ENCODE measurements at regions not wholly inside any gene's neighbourhood (a gene's known extent, or its start where the extent isn't known, plus 50 kb on each side); places are given as distances from the start of the nearest gene placed in this dataset.

GRCh38 chr4:52260514-52261210, 209.6 kb downstream of the SPATA18 start:
- no peak overlapping the region for H2AFZ ChIP-seq (ENCODE audit: low read depth, low read length, poor library complexity, severe bottlenecking)
- intact Hi-C loops (cut with micrococcal nuclease): no loop called here
- ATAC-seq: no peak
- no peaks in the 10 kb centered on the region for H3K4me1 ChIP-seq (ENCODE audit: control insufficient read depth in 1 of 2, insufficient read depth in 2 of 2, low read length in 2 of 2)
- H3K9ac ChIP-seq (ENCODE audit: low read length): no peak overlapping the region
- H3K9me3 ChIP-seq (ENCODE audit: control insufficient read depth in 1 of 2, insufficient read depth in 1 of 2, low read depth in 1 of 2, low read length in 2 of 2): no peaks in the 10 kb centered on the region
- no peaks in the 10 kb centered on the region for H3K36me3 ChIP-seq (ENCODE audit: control insufficient read depth in 1 of 2, insufficient read depth in 2 of 2, low read length in 2 of 2)
- no peak overlapping the region for H3K4me2 ChIP-seq (ENCODE audit: low read length)
- ChIA-PET CTCF (no interaction called here), POLR2A (no interaction called here), RAD21 (ENCODE audit: low non-redundant PET in 1 of 2, low total read pairs in 2 of 2, uncharacterized antibody in 2 of 2, unreplicated experiment in 2 of 2) (no interaction called here)
- DNase-seq (ENCODE audit: low read depth, low spot score): no peak
- no peaks in the 10 kb centered on the region for H3K27me3 ChIP-seq (ENCODE audit: insufficient read depth, low read length)
- no peak overlapping the region for H3K27ac ChIP-seq (ENCODE audit: low read depth, low read length)
- no peaks in the 10 kb centered on the region for H3K79me2 ChIP-seq (ENCODE audit: insufficient read depth, low read length)
- no TSS peak for BruUV-seq (replicated peaks)
- H3K9me2 ChIP-seq (ENCODE audit: insufficient read depth): no peaks in the 10 kb centered on the region
- H3K4me3 ChIP-seq (replicated peaks in 1 of 2; ENCODE audit: low read depth in 1 of 2, low read length in 2 of 2): no peak overlapping the region
- TF ChIP-seq SRF (IDR thresholded peaks at IDR 0.05; ENCODE audit: low read depth) (no peak), REST (IDR thresholded peaks at IDR 0.05; ENCODE audit: low read depth) (no peak), RAD21 (IDR thresholded peaks at IDR 0.05; ENCODE audit: low read depth) (no peak), ZFX (IDR thresholded peaks at IDR 0.05) (no peak), SIN3A (IDR thresholded peaks at IDR 0.05; ENCODE audit: low read depth) (no peak), SP1 (IDR thresholded peaks at IDR 0.05; ENCODE audit: low read depth) (no peak), CEBPB (IDR thresholded peaks at IDR 0.05; ENCODE audit: low read depth) (no peak), POLR2AphosphoS5 (IDR thresholded peaks at IDR 0.05; ENCODE audit: low read depth, low read length) (no peak), ATF3 (IDR thresholded peaks at IDR 0.05) (no peak), ELF1 (IDR thresholded peaks at IDR 0.05; ENCODE audit: borderline replicate concordance, low read depth) (no peak), POLR2A (IDR thresholded peaks at IDR 0.05; ENCODE audit: borderline replicate concordance, extremely low read depth, insufficient read depth, insufficient read length) (no peak), EGR1 (IDR thresholded peaks at IDR 0.05; ENCODE audit: low read depth) (no peak), MAX (IDR thresholded peaks at IDR 0.05) (no peak), CTCF (IDR thresholded peaks at IDR 0.05 in 2 of 3, conservative IDR thresholded peaks at IDR 0.05 in 1 of 3; ENCODE audit: borderline replicate concordance in 1 of 3, insufficient read depth in 1 of 3, low read depth in 2 of 3, low read length in 2 of 3) (no peak), TCF7L2 (IDR thresholded peaks at IDR 0.05; ENCODE audit: borderline replicate concordance, extremely low read depth, insufficient read depth, insufficient read length) (no peak), ZBTB33 (IDR thresholded peaks at IDR 0.05; ENCODE audit: extremely low read depth, insufficient replicate concordance, low read length) (no peak), EZH2phosphoT487 (IDR thresholded peaks at IDR 0.05; ENCODE audit: borderline replicate concordance) (no peak), YY1 (IDR thresholded peaks at IDR 0.05; ENCODE audit: extremely low read depth, insufficient replicate concordance, low read depth, low read length) (no peak), EZH2 (IDR thresholded peaks at IDR 0.05) (no peak), ZNF274 (IDR thresholded peaks at IDR 0.05; ENCODE audit: low read depth, low read length) (no peak)
- H4K20me1 ChIP-seq (ENCODE audit: insufficient read depth): no peaks in the 10 kb centered on the region
